HG02571 (cell line): ENCODE measurements at regions not wholly inside any gene's neighbourhood (a gene's known extent, or its start where the extent isn't known, plus 50 kb on each side); places are given as distances from the start of the nearest gene placed in this dataset.
"Not testable (repeated sequence)": the region's sequence is repeated elsewhere in the genome, so short reads cannot be mapped to it uniquely, and the experiment has no call there.

Experiments
- ATAC-seq: cut with Tn5 transposase; IDR thresholded peaks from one replicate; pipeline ENCODE4 v1.9.1; 2021; ENCODE audit warnings: mild to moderate bottlenecking, moderate library complexity; ENCODE audit not compliant: unreplicated experiment

DNA sequence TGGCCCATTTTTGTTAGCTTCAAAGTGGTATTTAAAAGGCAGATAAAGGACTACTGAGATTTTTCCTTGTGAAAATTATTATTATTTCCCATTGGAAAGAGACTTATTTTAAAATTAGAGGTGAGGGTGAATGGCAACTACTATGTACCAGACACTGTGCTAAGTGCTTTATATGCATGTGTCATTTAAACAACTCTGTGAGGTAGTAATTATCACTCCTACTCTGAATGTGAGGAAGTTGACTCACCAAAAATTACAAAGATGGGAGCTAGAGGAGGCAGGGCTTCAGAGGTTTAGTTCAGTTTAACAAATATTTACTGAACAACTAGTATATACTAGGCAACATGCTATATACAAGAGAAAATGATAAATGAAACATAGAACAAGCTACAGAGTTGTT, 78.2 kb downstream of the MSL3 start:
- ATAC-seq, result no peak

DNA sequence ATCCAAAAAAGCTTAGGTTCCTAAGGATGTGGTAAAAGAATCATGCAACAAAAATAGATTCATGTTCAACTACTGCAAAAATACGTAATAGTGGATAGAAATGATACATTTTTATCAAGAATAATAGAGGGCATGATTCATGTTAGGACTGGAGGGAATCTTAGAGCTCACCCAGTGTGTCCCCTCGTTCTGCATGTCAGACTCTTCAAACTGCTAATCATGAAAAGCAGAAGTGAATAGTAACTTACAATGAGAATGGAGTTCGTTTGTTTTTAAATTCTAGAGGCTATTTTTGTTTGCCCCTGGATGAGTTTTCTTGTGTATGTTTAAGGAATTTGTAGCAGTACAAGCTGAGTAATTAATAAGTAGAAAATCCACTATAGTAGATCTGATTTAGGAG, 79.4 kb downstream of the MSL3 start:
- ATAC-seq, result no peak

DNA sequence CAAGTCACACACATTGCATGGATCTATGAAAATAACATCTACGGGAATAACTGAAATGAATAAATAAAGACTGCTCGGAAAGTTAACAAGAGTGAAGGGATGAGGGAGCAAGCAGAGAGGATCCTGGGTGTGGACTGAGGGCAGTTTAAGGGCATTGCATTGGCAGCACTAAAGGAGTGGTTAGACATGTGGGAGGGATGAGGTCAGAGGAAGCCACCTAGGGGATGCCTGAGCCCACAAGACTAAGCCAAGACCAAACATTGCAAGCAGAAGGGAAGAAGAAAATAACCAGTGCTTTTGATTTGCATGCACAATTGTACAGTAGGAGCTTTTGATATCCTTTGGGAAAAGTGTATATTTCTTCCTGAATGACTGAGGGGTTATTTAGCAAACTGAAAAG, 106.1 kb downstream of the MSL3 start:
- no peak for ATAC-seq

DNA sequence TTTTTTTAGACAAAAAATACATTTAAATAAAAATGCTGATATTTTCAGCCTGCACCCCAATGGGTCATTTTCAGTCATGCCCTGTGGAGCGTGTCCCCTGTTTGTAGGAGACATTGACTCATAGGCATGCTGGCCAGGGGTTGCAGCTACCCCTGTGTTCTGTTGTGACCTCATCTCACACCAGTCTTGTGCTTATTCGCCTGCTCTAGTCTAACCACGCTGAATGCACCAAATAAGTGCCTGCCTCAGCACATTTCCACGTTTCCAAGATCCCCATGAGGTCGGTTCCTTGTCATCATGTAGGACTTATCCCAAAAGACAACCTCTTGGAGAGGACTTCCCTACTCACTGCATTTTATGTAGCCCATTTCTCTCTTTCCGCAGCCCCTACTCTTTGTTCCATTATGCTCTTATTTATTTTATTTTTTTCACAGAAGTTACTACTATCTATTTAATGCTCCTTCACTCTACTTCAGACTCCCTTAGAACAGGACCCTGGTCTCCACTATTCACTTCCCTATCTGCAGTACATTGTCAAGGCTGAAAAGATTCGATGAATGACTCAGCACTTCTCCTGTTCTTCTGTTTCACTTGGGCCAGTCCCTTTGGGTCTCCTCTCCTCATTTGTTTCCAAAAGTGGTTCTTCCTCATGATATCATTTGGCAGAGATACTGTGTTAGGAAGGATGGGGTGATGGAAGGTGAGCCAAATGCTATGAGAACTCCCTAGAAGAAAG, 109.7 kb downstream of the MSL3 start:
- no peak for ATAC-seq

DNA sequence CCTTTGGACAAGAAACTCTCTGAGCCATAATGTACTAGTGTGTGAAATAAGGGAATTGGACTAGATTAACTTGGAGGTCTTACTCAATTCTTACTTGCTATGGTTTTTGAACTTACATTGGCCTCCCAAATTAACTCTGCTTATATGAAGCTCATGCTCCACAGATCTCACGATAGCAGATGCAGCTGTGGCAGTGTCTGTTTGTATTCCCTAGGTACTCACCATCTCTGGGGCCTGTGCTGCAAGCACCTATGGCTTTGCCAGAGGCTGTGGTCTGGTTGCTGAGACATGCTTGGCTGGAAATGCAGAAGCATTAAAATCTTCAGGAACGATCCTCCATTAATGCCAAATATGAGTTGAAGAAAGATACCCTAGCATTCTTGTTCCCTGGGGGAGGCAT, 112.8 kb downstream of the MSL3 start:
- ATAC-seq, result no peak

DNA sequence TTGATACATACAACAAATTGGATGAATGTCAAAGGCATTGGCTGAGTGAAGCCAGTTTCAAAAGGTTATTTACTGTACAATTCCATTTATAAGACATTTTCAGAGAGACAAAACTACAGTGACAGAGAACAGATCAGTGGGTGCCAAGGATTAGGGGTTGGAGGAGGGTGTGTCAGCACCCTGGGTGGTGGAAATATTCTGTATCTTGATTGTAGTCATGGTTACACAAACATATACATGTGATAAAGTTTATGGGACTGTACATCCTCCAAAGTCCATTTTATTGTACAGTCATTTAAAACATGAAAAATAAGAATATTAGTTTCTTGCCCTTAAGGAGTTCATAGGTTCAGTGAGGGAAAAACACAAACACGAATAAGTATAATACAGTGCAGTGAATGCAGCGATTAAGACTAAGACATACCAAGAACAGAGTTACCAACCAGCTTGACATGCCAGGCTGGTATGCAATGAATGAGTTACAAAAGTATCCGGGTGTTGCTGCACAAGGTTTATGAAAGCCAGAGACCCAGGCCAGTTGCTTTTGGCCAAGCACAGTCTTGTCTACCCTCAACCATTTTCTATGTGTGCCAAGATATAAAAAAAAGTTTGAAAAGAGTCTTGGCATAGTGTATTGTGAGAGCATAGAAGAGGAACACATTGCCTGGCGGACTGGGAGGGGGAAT, 123.6 kb downstream of the MSL3 start:
- no peak for ATAC-seq

DNA sequence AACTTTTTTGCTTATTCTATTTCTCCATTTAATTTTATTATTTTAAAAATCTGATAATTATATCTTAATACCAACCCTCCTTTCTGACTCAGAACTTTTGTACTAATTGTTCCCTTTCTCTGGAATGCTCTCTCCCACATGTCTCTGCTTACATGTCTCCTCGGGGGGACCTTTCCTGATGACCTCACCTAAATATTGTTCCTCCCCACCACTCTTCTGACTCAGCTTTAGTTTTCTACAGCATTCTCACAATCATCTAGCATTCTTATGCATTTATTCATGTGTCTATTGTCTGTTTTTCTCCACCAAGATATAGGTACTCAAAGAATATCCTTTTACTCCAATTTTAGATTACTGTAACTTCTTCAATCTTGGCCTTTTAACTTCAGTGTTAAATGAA, 128.7 kb downstream of the MSL3 start:
- no peak for ATAC-seq

DNA sequence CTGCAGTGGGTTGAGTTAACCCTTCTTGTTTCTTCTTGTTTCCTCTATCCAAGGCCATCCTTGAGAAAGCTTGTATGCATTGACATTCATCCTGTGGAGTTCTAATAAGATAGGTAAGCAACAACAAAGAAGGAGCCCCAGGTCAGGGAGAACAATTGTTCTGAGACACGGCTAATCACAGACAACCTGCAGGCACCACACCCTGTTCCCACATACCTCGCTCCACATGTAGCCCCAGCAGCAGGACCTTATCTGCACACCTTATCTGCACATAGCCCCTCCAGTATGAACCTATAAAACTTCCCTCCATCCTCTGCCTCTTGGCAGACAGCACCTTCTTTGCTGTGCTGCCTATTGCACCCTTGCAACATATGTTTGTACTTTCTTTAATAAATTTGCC, 129.1 kb downstream of the MSL3 start:
- ATAC-seq, result no peak

DNA sequence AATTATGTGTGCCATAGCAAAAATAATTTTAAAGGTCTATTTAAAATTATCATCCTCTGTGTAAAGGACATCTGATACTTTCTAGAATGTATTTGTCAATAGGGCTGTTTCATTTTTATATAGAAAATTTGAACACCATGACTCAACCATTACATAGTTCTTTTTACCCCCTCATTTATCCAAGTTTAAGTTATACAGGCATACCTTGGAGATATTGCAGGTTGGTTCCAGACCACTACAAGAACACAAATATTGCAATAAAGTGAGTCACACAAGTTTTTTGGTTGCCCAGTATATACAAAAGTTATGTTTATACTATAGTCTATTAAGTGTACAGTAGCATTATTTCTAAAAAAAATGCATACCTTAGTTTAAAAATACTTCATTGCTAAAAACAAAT, 130.4 kb downstream of the MSL3 start:
- no peak for ATAC-seq

DNA sequence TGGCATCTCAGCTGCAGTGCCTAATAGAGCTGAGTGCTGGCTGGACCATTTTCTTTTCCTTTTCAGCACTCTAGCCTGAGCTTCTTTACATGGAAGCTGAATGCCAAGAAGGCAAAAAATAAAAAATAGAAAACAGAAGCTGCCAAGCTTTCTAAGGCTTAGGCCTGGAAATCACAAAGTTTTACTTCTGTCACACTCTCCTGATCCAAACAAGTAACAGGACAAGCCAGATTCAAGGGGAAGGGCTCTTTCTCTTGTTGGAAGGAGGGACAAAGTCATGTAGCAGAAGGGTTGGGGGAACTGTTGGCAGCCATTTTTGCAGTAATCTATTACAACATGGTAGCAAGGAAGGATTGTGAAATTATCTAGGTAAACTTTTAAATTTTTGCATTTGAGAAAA, 131.8 kb downstream of the MSL3 start:
- no peak for ATAC-seq

DNA sequence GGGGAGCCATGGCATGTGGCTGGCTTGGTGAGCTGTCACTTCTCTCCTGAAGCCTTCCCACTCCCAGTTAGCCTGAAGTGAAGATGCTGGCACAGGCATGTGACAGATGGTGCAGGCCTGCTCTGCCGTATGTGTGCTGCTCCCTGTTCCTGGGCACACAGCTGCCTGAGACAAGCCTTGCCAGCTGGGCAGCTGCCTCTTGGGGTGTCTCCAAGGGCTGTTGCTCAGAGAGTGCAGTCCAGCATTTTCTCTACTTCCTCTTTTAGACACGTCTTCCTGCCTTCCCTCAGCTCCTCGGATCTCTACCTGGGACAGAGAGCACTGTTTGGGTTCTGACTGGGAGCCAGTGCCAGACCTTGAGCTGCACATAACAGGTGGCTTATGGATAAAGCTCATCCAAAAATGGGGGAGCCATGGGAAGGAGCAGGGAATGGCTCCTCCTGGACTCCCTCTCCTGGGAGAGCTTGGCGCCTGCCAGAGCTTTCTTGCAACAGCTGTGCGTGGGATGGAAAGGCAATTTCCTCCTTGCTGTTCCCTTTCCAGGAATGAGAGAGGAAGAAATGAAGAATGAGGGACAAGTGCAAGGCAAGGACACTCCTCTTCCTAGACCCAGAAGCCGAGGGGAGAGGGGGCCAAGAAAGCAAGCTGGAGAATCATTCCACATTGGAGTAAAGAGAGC, 132.9 kb downstream of the MSL3 start:
- ATAC-seq, result no peak

DNA sequence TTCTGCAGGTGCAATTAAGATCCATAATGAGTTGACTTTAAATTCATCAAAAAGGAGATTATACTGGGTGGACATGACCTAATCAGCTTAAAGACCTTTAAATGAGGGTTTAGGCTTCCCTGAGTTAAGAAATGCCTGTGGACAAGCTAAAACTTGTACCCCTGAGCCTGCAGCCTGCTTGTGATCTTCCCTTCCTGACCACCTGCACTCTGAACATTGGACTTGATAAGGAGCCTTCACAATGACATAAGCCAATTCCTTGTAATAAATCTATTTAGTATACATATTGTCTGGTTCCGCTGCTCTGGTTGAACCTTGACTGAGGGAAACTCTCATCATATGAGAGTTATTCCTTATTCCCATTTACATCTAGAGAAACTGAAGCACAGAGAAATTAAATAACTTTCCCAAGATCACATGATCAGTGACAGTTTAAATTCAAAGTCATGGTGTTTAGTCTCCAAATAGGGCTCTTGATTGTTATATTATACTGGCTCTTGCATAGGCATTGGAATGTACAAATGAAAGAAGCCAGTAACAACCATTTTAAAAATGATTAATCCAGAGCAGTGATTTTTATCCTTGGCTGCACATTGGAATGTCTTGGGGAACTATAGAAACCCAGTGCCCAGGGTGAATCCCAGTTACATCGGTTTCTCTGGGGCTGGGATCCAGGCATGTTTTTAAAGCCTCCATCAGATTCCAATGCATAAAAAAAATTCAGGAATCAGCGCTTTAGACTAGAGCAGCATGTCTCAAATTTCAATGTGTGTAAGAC, 136.1 kb downstream of the MSL3 start:
- ATAC-seq, result no peak

DNA sequence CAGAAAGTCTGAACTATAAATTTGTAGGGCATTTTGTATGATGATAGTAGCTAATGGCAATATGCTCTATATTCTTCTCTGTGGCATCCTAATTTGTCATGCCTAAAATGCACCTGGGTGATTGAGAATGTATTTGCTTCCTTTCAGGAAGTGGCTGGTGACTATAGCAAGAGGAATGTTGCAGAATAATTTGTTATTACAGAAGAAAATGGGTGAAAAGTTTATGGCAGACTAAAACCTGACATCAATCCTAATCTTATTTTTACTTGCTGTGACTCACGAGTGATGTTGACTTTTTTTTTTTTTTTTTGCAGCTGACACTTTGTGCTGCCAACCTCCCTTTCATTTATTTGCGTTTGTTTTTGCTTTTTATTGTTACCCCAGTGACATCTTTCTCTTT, 141.1 kb downstream of the MSL3 start:
- ATAC-seq, result no peak

DNA sequence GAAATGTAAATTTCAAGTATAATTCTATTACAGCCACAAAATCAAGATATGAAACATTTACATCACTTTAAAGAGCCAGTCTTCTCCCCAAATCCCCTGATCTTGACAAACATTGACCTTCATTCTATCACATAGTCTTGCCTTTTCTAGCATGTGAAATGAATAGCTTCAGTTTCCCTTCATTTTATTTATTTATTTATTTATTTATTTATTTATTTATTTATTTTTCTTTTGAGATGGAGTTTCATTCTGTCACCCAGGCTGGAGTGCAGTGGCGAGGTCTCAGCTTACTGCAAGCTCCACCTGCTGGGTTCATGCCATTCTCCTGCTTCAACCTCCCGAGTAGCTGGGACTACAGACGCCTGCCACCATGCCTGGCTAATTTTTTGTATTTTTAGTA, 147.9 kb downstream of the MSL3 start:
- not testable (repeated sequence) for ATAC-seq

DNA sequence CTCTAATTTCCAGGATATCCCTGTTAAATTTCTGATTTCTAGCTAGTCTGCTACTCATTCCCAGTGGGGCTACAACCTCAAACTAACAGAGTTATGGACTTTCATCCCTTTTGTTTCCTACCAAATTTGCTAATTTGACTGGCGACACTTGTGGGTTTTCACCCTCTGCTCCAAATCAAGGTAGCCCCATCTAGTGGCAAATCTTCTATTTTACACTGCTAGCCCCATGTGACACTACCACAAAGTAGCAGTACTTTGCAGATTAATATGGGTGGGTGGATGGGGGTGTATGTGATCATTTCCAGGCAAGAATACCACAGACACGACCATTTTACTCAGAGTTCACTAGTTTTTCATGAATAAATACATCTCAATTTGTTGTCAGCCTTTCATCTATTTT, 150.3 kb downstream of the MSL3 start:
- peak; percentile 70 for ATAC-seq

DNA sequence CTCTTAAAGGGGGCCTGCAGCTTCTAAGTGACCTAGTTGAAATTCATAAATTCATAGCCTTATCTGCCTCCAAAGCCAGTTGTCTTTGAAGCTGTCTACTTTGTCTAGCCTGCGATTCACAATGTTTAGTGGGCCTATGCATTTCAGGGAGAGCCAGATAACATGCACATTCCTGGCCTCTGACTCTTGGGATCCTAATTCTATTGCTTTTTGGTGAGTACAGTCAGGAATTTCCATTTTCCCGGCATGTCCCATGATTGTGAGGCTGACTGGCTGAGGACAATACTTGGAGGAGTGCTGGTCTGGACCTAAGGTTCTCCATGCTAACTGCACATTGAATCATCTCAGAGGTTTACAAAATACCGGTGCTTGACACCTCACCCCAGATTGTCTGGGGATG, 155.0 kb downstream of the MSL3 start:
- ATAC-seq, result no peak

DNA sequence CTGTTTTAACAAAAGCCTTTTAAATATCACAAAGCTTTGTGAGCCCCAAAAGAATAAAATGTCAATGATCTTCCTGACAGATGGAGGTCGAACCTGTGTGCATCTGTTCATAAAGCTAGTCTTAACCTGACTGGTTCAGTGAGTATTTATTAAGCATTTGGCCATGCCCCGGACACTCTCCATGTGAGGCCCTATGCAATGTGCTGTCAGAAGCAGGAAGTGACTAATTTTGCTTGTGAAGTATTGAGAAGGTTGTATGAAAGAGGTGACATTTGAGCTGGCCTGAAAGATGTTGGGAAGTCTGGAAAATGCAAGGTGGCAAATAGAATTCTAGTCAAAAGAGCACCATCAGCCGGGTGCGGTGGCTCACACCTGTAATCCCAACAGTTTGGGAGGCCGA, 171.4 kb downstream of the MSL3 start:
- ATAC-seq, result no peak

DNA sequence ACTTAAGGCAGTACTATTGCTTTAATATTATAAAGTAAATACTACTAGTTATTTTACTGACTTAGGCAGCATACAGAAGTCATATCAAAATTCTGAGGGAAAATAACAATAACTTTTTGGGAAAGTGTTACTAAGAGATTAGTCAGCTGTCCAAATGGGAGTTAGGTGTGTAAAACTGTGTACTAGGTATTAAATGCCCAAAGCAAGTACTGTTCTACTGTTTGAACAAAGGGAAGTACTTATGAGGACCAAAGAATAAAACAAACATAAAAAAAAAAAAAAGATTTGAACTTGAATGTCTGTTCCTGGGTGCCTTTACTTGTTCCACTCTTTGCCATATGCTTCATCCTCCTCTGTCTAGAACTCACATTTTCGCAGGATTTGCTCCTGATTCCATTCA, 174.4 kb downstream of the MSL3 start:
- ATAC-seq, result no peak

DNA sequence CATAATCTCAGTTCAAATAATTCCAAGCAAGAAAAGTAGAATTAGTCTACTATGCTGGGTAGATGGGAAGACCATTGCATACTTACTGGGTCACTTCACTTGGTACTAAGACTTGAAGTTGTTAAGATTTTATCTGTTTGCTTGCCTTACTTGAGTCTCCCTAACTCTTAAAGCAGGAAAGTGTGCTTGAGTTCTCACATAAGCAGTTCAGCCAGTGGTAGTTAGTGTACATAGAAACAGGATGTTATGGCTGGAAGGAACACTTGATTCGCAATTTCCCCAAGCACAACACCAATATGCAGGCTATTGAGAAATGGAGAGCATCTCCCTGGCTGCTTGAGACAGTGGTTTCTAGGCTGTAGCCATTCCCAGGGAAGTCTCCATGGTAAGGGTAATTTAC, 176.1 kb downstream of the MSL3 start:
- no peak for ATAC-seq

DNA sequence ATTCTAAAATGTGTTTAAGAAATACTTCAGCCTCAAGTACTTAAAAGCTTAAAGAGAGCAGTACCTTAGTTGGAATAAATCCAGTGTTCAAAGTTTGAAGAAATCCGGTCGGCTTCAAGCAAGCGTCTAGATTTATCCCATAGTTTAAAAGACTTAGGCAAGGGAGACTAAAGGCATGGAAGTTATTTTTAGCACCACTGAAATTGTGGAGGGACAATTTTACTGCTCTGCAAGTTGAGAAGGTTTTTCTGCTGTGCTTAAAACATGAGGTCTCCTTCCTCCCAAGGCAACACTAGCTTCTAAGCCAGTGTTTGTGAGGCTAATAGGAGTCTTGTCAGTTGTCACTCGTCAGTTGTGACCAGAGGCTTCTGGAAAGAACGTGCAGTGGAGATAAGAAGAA, 183.5 kb downstream of the MSL3 start:
- ATAC-seq, result no peak

DNA sequence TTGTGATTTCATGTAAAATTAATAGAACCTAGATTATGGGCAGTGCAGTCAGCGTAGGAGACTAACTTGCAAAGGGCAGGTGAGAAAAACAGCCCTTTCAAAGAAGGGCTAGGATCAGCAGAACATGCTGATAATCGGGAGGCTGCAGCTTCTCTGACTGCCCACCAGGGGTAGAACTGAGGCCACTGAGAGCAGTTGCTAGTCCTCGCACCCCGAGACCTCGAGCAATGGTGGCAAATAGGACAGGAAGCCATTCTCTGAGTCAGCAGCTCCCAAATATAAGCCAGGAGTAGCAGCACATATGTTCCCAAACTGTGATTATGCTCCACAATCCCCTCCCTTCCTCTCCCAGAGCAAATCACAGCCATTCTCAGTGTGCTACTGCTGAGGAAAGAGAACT, 186.5 kb downstream of the MSL3 start:
- no peak for ATAC-seq

DNA sequence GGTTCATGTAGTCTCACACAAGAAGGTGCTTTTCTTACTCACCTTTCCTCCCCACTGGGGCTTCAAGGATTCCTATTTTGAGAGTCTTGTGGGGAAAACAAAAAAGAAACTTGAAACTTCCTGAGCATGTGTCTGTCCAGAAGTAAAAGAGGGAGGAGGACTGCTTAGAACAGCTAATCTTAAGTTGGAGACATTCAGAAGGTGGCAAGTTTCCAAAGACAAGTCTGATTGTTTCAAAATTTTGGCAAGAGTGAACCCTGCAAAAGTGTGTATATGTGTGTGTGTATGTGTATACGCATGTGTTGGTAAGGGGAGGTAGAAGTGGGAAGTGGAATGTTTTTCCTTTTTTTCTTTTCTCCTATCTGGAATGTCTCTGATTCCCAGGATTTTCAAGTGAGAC, 189.0 kb upstream of the FRMPD4 start:
- no peak for ATAC-seq
